Stimulated activated CD4-positive, alpha-beta T cell treated with anti-CD3 and anti-CD28 coated beads, Interleukin-1b, Interleukin-23, amount 100 ng/mL, for 48 hours (primary cell): ENCODE measurements at regions not wholly inside any gene's neighbourhood (a gene's known extent, or its start where the extent isn't known, plus 50 kb on each side); places are given as distances from the start of the nearest gene placed in this dataset.
"Not testable (repeated sequence)": the region's sequence is repeated elsewhere in the genome, so short reads cannot be mapped to it uniquely, and the experiment has no call there.

ENCODE experiments used
- DNase-seq: peaks from one replicate; pipeline ENCODE4 v3.0.0-alpha.2; 2020

GRCh38 chr5:42090162-42090561 is 165.1 kb downstream of the FBXO4 start:
- no peak for DNase-seq

GRCh38 chr5:42099846-42100245 is 174.8 kb downstream of the FBXO4 start:
- not testable (repeated sequence) for DNase-seq

GRCh38 chr5:42108468-42108867 is 183.4 kb downstream of the FBXO4 start:
- no peak for DNase-seq

- DNase-seq = no peak
Observed at GRCh38 chr5:42109006-42109572, 184.0 kb downstream of the FBXO4 start.

GRCh38 chr5:42115721-42116120 is 190.6 kb downstream of the FBXO4 start:
- DNase-seq = not testable (repeated sequence)

- DNase-seq = no peak
Observed at GRCh38 chr5:42120070-42120469, 195.0 kb downstream of the FBXO4 start.

GRCh38 chr5:42121401-42121800 is 196.3 kb downstream of the FBXO4 start:
- DNase-seq = no peak

- DNase-seq = no peak
Observed at GRCh38 chr5:42131081-42131480, 206.0 kb downstream of the FBXO4 start.

GRCh38 chr5:42143361-42143760 is 218.3 kb downstream of the FBXO4 start:
- DNase-seq = no peak

- DNase-seq = no peak
Observed at GRCh38 chr5:42148813-42149212, 223.7 kb downstream of the FBXO4 start.

GRCh38 chr5:42157215-42157614 is 232.1 kb downstream of the FBXO4 start:
- DNase-seq = no peak

GRCh38 chr5:42163083-42163482 is 238.0 kb downstream of the FBXO4 start:
- no peak for DNase-seq

GRCh38 chr5:42168091-42168670 is 243.1 kb downstream of the FBXO4 start:
- DNase-seq = no peak

GRCh38 chr5:42176118-42176517 is 247.1 kb upstream of the GHR start:
- not testable (repeated sequence) for DNase-seq

GRCh38 chr5:42179843-42180242 is 243.4 kb upstream of the GHR start:
- not testable (repeated sequence) for DNase-seq

GRCh38 chr5:42216904-42217303 is 206.3 kb upstream of the GHR start:
- no peak for DNase-seq

GRCh38 chr5:42217791-42218190 is 205.4 kb upstream of the GHR start:
- no peak for DNase-seq

GRCh38 chr5:42225009-42225408 is 198.2 kb upstream of the GHR start:
- no peak for DNase-seq

- DNase-seq = no peak
Observed at GRCh38 chr5:42228279-42228678, 195.0 kb upstream of the GHR start.

GRCh38 chr5:42230839-42231238 is 192.4 kb upstream of the GHR start:
- no peak for DNase-seq

- no peak for DNase-seq
Observed at GRCh38 chr5:42235241-42235640, 188.0 kb upstream of the GHR start.

- no peak for DNase-seq
Observed at GRCh38 chr5:42235837-42236236, 187.4 kb upstream of the GHR start.

GRCh38 chr5:42241636-42242035 is 181.6 kb upstream of the GHR start:
- no peak for DNase-seq

- no peak for DNase-seq
Observed at GRCh38 chr5:42242210-42242609, 181.0 kb upstream of the GHR start.

- DNase-seq = no peak
Observed at GRCh38 chr5:42242881-42243485, 180.3 kb upstream of the GHR start.
